ENCODE measurements at regions not wholly inside any gene's neighbourhood (a gene's known extent, or its start where the extent isn't known, plus 50 kb on each side); places are given as distances from the start of the nearest gene placed in this dataset.
A peak's percentile ranks its signal among the peaks of the same experiment; 100 is the strongest.
"Not testable (repeated sequence)": the region's sequence is repeated elsewhere in the genome, so short reads cannot be mapped to it uniquely, and the experiment has no call there.

GRCh38 chr3:86838927-86839326, 152.0 kb downstream of the VGLL3 start:
- H3K27me3 ChIP-seq (ENCODE audit: control insufficient read depth, insufficient read depth, low read length), result no peaks in the 10 kb centered on the region
- H3K4me1 ChIP-seq (ENCODE audit: control insufficient read depth, insufficient read depth, low read length), result no peaks in the 10 kb centered on the region
- no peaks in the 10 kb centered on the region for H3K36me3 ChIP-seq (ENCODE audit: control insufficient read depth, insufficient read depth, low read length)
- no CpG with 5 or more reads among the region's 2 CpGs for WGBS (ENCODE audit: insufficient coverage)
- H3K9me3 ChIP-seq (ENCODE audit: control insufficient read depth, insufficient read depth, low read length), result no peaks in the 10 kb centered on the region
- no peak overlapping the region for H3K27ac ChIP-seq (ENCODE audit: low read depth, low read length)
- H3K4me3 ChIP-seq (ENCODE audit: low read depth, low read length), result no peak overlapping the region
- no peak for DNase-seq (ENCODE audit: low read depth in 4 of 6, low spot score in 6 of 6)

- no CpG with 5 or more reads among the region's 1 CpG for WGBS (ENCODE audit: insufficient coverage)
- no peaks in the 10 kb centered on the region for H3K4me1 ChIP-seq (ENCODE audit: control insufficient read depth, insufficient read depth, low read length)
- no peak for DNase-seq (ENCODE audit: low read depth in 4 of 6, low spot score in 6 of 6)
Measured at GRCh38 chr3:86837871-86838270, 153.1 kb downstream of the VGLL3 start.

GRCh38 chr3:86830566-86830965, 160.4 kb downstream of the VGLL3 start:
- no peaks in the 10 kb centered on the region for H3K9me3 ChIP-seq (ENCODE audit: control insufficient read depth, insufficient read depth, low read length)
- no peak overlapping the region for H3K4me3 ChIP-seq (ENCODE audit: low read depth, low read length)
- no peak for DNase-seq (ENCODE audit: low read depth in 4 of 6, low spot score in 6 of 6)
- no peaks in the 10 kb centered on the region for H3K27me3 ChIP-seq (ENCODE audit: control insufficient read depth, insufficient read depth, low read length)
- no peaks in the 10 kb centered on the region for H3K36me3 ChIP-seq (ENCODE audit: control insufficient read depth, insufficient read depth, low read length)
- no CpG with 5 or more reads among the region's 1 CpG for WGBS (ENCODE audit: insufficient coverage)
- no peak overlapping the region for H3K27ac ChIP-seq (ENCODE audit: low read depth, low read length)
- H3K4me1 ChIP-seq (ENCODE audit: control insufficient read depth, insufficient read depth, low read length), result no peaks in the 10 kb centered on the region

More at GRCh38 chr3:86837871-86838270, 153.1 kb downstream of the VGLL3 start:
- Histone ChIP-seq H3K9me3 (ENCODE audit: control insufficient read depth, insufficient read depth, low read length) (no peaks in the 10 kb centered on the region), H3K27me3 (ENCODE audit: control insufficient read depth, insufficient read depth, low read length) (no peaks in the 10 kb centered on the region), H3K27ac (ENCODE audit: low read depth, low read length) (no peak overlapping the region), H3K4me3 (ENCODE audit: low read depth, low read length) (no peak overlapping the region), H3K36me3 (ENCODE audit: control insufficient read depth, insufficient read depth, low read length) (no peaks in the 10 kb centered on the region)

- no peaks in the 10 kb centered on the region for H3K9me3 ChIP-seq (ENCODE audit: control insufficient read depth, insufficient read depth, low read length)
- peak in 1 of 6 donors; percentile 73 for DNase-seq (ENCODE audit: low read depth in 4 of 6, low spot score in 6 of 6)
Measured at GRCh38 chr3:86828751-86829150, 162.2 kb downstream of the VGLL3 start.

GRCh38 chr3:86827582-86827981, 163.4 kb downstream of the VGLL3 start:
- not testable (repeated sequence) for DNase-seq (ENCODE audit: low read depth in 4 of 6, low spot score in 6 of 6); H3K27me3 ChIP-seq (ENCODE audit: control insufficient read depth, insufficient read depth, low read length); H3K36me3 ChIP-seq (ENCODE audit: control insufficient read depth, insufficient read depth, low read length); H3K9me3 ChIP-seq (ENCODE audit: control insufficient read depth, insufficient read depth, low read length); H3K27ac ChIP-seq (ENCODE audit: low read depth, low read length); H3K4me3 ChIP-seq (ENCODE audit: low read depth, low read length); H3K4me1 ChIP-seq (ENCODE audit: control insufficient read depth, insufficient read depth, low read length)
- WGBS (ENCODE audit: insufficient coverage), result 94% methylated on average over 3 of the region's 10 CpGs

More at GRCh38 chr3:86828751-86829150, 162.2 kb downstream of the VGLL3 start:
- Histone ChIP-seq H3K4me3 (ENCODE audit: low read depth, low read length) (no peak overlapping the region), H3K27ac (ENCODE audit: low read depth, low read length) (no peak overlapping the region), H3K36me3 (ENCODE audit: control insufficient read depth, insufficient read depth, low read length) (no peaks in the 10 kb centered on the region), H3K4me1 (ENCODE audit: control insufficient read depth, insufficient read depth, low read length) (no peaks in the 10 kb centered on the region), H3K27me3 (ENCODE audit: control insufficient read depth, insufficient read depth, low read length) (no peaks in the 10 kb centered on the region)
- WGBS (ENCODE audit: insufficient coverage), result no CpG with 5 or more reads among the region's 3 CpGs

- Histone ChIP-seq H3K4me3 (ENCODE audit: low read depth, low read length) (no peak overlapping the region), H3K27me3 (ENCODE audit: control insufficient read depth, insufficient read depth, low read length) (no peaks in the 10 kb centered on the region), H3K27ac (ENCODE audit: low read depth, low read length) (no peak overlapping the region), H3K36me3 (ENCODE audit: control insufficient read depth, insufficient read depth, low read length) (no peaks in the 10 kb centered on the region), H3K4me1 (ENCODE audit: control insufficient read depth, insufficient read depth, low read length) (no peaks in the 10 kb centered on the region), H3K9me3 (ENCODE audit: control insufficient read depth, insufficient read depth, low read length) (no peaks in the 10 kb centered on the region)
- no peak for DNase-seq (ENCODE audit: low read depth in 4 of 6, low spot score in 6 of 6)
- WGBS (ENCODE audit: insufficient coverage), result 94% methylated on average over 2 of the region's 4 CpGs
Measured at GRCh38 chr3:86826292-86826691, 164.7 kb downstream of the VGLL3 start.

GRCh38 chr3:86815880-86816279, 175.1 kb downstream of the VGLL3 start:
- no peaks in the 10 kb centered on the region for H3K4me1 ChIP-seq (ENCODE audit: control insufficient read depth, insufficient read depth, low read length)
- DNase-seq (ENCODE audit: low read depth in 4 of 6, low spot score in 6 of 6), result no peak
- H3K27ac ChIP-seq (ENCODE audit: low read depth, low read length), result peak overlapping the region; percentile 85

GRCh38 chr3:86814918-86815655, 175.9 kb downstream of the VGLL3 start:
- no peaks in the 10 kb centered on the region for H3K4me1 ChIP-seq (ENCODE audit: control insufficient read depth, insufficient read depth, low read length)
- H3K27me3 ChIP-seq (ENCODE audit: control insufficient read depth, insufficient read depth, low read length), result no peaks in the 10 kb centered on the region
- no peaks in the 10 kb centered on the region for H3K36me3 ChIP-seq (ENCODE audit: control insufficient read depth, insufficient read depth, low read length)
- H3K4me3 ChIP-seq (ENCODE audit: low read depth, low read length), result no peak overlapping the region
- WGBS (ENCODE audit: insufficient coverage), result no CpG with 5 or more reads among the region's 4 CpGs
- no peaks in the 10 kb centered on the region for H3K9me3 ChIP-seq (ENCODE audit: control insufficient read depth, insufficient read depth, low read length)
- peak overlapping the region; percentile 85 for H3K27ac ChIP-seq (ENCODE audit: low read depth, low read length)
- DNase-seq (ENCODE audit: low read depth in 4 of 6, low spot score in 6 of 6), result no peak

More at GRCh38 chr3:86815880-86816279, 175.1 kb downstream of the VGLL3 start:
- Histone ChIP-seq H3K9me3 (ENCODE audit: control insufficient read depth, insufficient read depth, low read length) (no peaks in the 10 kb centered on the region), H3K36me3 (ENCODE audit: control insufficient read depth, insufficient read depth, low read length) (no peaks in the 10 kb centered on the region), H3K27me3 (ENCODE audit: control insufficient read depth, insufficient read depth, low read length) (no peaks in the 10 kb centered on the region), H3K4me3 (ENCODE audit: low read depth, low read length) (no peak overlapping the region)

GRCh38 chr3:86814321-86814720, 176.6 kb downstream of the VGLL3 start:
- no peaks in the 10 kb centered on the region for H3K36me3 ChIP-seq (ENCODE audit: control insufficient read depth, insufficient read depth, low read length)
- H3K9me3 ChIP-seq (ENCODE audit: control insufficient read depth, insufficient read depth, low read length), result no peaks in the 10 kb centered on the region
- no peak overlapping the region for H3K4me3 ChIP-seq (ENCODE audit: low read depth, low read length)
- H3K27ac ChIP-seq (ENCODE audit: low read depth, low read length), result peak overlapping the region; percentile 85
- peak in 1 of 6 donors; percentile 59 for DNase-seq (ENCODE audit: low read depth in 4 of 6, low spot score in 6 of 6)
- no peaks in the 10 kb centered on the region for H3K4me1 ChIP-seq (ENCODE audit: control insufficient read depth, insufficient read depth, low read length)
- no peaks in the 10 kb centered on the region for H3K27me3 ChIP-seq (ENCODE audit: control insufficient read depth, insufficient read depth, low read length)
- WGBS (ENCODE audit: insufficient coverage), result 100% methylated on average over 1 of the region's 4 CpGs

- Histone ChIP-seq H3K27ac (ENCODE audit: low read depth, low read length) (no peak overlapping the region), H3K9me3 (ENCODE audit: control insufficient read depth, insufficient read depth, low read length) (no peaks in the 10 kb centered on the region), H3K4me1 (ENCODE audit: control insufficient read depth, insufficient read depth, low read length) (no peaks in the 10 kb centered on the region), H3K4me3 (ENCODE audit: low read depth, low read length) (no peak overlapping the region), H3K36me3 (ENCODE audit: control insufficient read depth, insufficient read depth, low read length) (no peaks in the 10 kb centered on the region), H3K27me3 (ENCODE audit: control insufficient read depth, insufficient read depth, low read length) (no peaks in the 10 kb centered on the region)
- DNase-seq (ENCODE audit: low read depth in 4 of 6, low spot score in 6 of 6), result no peak
- WGBS (ENCODE audit: insufficient coverage), result no CpG with 5 or more reads among the region's 3 CpGs
Measured at GRCh38 chr3:86801921-86802320, 189.0 kb downstream of the VGLL3 start.
